Panc1 (cell line): ENCODE measurements at regions not wholly inside any gene's neighbourhood (a gene's known extent, or its start where the extent isn't known, plus 50 kb on each side); places are given as distances from the start of the nearest gene placed in this dataset.

Experiments
- ATAC-seq: fragments of 200-7000 bp; cut with Tn5 transposase; 2 replicates; pipeline ENCODE4 v1.9.1; 2020; ENCODE audit warnings: mild to moderate bottlenecking, moderate library complexity
- BruUV-seq: library from RNA; stranded (reverse); fragments of 400-500 nt; replicated peaks from 2 replicates; lab custom pipeline; 2021; lab: Mats Ljungman, UMichigan
- CTCF ChIA-PET: fragments of 300-600 bp; sonication (Branson Sonifier 250); formaldehyde crosslinking; loops from one replicate; lab custom pipeline; 2022; ENCODE audit warnings: antibody characterized with exemption; lab: Charles Lee
- POLR2A ChIA-PET: fragments of 300-600 bp; sonication (Branson Sonifier 250); formaldehyde crosslinking; loops from one replicate; lab custom pipeline; 2022; ENCODE audit warnings: antibody characterized with exemption; lab: Charles Lee
- DNase-seq: peaks from one replicate; pipeline ENCODE4 v3.0.0-alpha.2; 2010; ENCODE audit warnings: low read depth, low spot score
- H3K27ac ChIP-seq: 2 replicates; pipeline ENCODE4 v1.5.1; 2011; ENCODE audit warnings: mild to moderate bottlenecking, low read length, inconsistent platforms
- H3K27me3 ChIP-seq: fragments of 200-500 bp; sonication (Bioruptor generic); 2 replicates; pipeline ENCODE4 v1.6.0; 2014; ENCODE audit warnings: low read length, inconsistent platforms; ENCODE audit not compliant: control insufficient read depth, insufficient read depth
- H3K36me3 ChIP-seq: fragments of 200-500 bp; sonication (Bioruptor generic); 2 replicates; pipeline ENCODE4 v1.5.1; 2014; ENCODE audit warnings: inconsistent platforms, mild to moderate bottlenecking, low read length, moderate library complexity; ENCODE audit not compliant: control insufficient read depth, insufficient read depth
- H3K4me1 ChIP-seq: 2 replicates; pipeline ENCODE4 v1.5.1; 2011; ENCODE audit warnings: inconsistent platforms, mild to moderate bottlenecking, low read length, moderate library complexity; ENCODE audit not compliant: control insufficient read depth, insufficient read depth
- H3K4me3 ChIP-seq, 2 experiments: 2 replicates each; pipeline ENCODE4 v1.5.1; 2011 to 2012; ENCODE audit warnings: low read depth in 2 of 2, low read length in 2 of 2, mild to moderate bottlenecking in 2 of 2, inconsistent platforms in 1 of 2, moderate library complexity in 1 of 2
- H3K9me3 ChIP-seq: fragments of 200-500 bp; sonication (Bioruptor generic); 2 replicates; pipeline ENCODE4 v1.5.1; 2014; ENCODE audit warnings: low read depth, mild to moderate bottlenecking, inconsistent platforms, low read length, moderate library complexity; ENCODE audit not compliant: control insufficient read depth, insufficient read depth
- POLR2AphosphoS5 ChIP-seq: IDR thresholded peaks from 2 replicates; pipeline ENCODE4 v1.6.1; 2012; ENCODE audit warnings: mild to moderate bottlenecking, low read depth, low read length, moderate library complexity
- SIN3A ChIP-seq: IDR thresholded peaks from 2 replicates; pipeline ENCODE4 v1.6.1; 2012; ENCODE audit warnings: low read depth, mild to moderate bottlenecking, low read length, moderate library complexity, borderline replicate concordance; ENCODE audit not compliant: insufficient read depth
- TCF7L2 ChIP-seq: IDR thresholded peaks from 2 replicates; pipeline ENCODE4 v1.6.1; 2011; ENCODE audit warnings: mild to moderate bottlenecking, low read depth, low read length, inconsistent platforms
- in situ Hi-C: cut with HindIII; loops from 2 replicates; pipeline ENCODE4 v1.10.0; 2016; ENCODE audit warnings: low sequenced_read_pairs, low pct_unique_long_range_greater_than_20kb
- intact Hi-C: fragments of 100-400 bp; cut with micrococcal nuclease; formaldehyde crosslinking; loops from one replicate; pipeline ENCODE4 v1.10.0; 2022; ENCODE audit not compliant: unreplicated experiment
- TF ChIP-seq, protein P1 (sequence below): fragments of 450-650 bp; IDR thresholded peaks from 2 replicates; pipeline ENCODE4 v1.5.1; 2017; ENCODE audit warnings: mild to moderate bottlenecking
- TF ChIP-seq, protein P2 (sequence below), 2 experiments: IDR thresholded peaks; 2 replicates each; pipeline ENCODE4 v1.6.1; 2011 to 2012; ENCODE audit warnings: low read depth in 2 of 2, control low read depth in 1 of 2, low read length in 1 of 2, mild to moderate bottlenecking in 1 of 2, moderate library complexity in 1 of 2; ENCODE audit not compliant: insufficient read depth in 1 of 2

DNA sequence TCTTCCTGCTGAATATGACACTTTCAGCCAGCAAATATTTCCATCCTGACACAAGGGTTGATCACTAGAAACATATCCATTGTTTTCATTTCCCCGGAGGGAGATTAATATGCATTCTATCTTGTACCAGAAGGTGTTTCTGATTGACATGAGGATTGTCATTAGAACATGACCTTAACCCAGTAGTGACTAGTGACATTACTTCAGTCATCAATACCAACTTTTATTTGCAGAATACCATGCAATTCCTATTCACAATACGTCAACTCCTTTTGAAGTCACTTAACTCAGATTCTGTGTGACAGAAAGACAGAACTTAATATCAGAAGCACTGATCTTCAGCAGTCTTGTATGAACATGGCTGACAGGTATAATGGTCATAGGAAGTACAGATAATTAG is 1108.9 kb upstream of the CRIM1 start:
- Histone ChIP-seq H3K36me3 (no peaks in the 10 kb centered on the region), H3K9me3 (no peaks in the 10 kb centered on the region; the same call in 1 of the 2 replicates), H3K27me3 (no peaks in the 10 kb centered on the region), H3K27ac (no peak overlapping the region), H3K4me3 (no peak overlapping the region), H3K4me1 (no peaks in the 10 kb centered on the region)
- DNase-seq (no peak), ATAC-seq (no peak)
- in situ Hi-C loops (no loop called here), intact Hi-C loops (no loop called here)
- ChIA-PET CTCF (no interaction called here), POLR2A (no interaction called here)
- no TSS peak for BruUV-seq
- TF ChIP-seq, protein P1, sequence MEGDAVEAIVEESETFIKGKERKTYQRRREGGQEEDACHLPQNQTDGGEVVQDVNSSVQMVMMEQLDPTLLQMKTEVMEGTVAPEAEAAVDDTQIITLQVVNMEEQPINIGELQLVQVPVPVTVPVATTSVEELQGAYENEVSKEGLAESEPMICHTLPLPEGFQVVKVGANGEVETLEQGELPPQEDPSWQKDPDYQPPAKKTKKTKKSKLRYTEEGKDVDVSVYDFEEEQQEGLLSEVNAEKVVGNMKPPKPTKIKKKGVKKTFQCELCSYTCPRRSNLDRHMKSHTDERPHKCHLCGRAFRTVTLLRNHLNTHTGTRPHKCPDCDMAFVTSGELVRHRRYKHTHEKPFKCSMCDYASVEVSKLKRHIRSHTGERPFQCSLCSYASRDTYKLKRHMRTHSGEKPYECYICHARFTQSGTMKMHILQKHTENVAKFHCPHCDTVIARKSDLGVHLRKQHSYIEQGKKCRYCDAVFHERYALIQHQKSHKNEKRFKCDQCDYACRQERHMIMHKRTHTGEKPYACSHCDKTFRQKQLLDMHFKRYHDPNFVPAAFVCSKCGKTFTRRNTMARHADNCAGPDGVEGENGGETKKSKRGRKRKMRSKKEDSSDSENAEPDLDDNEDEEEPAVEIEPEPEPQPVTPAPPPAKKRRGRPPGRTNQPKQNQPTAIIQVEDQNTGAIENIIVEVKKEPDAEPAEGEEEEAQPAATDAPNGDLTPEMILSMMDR, result no peak
- TF ChIP-seq POLR2AphosphoS5, result no peak
- TF ChIP-seq SIN3A, result no peak
- TF ChIP-seq, protein P2, sequence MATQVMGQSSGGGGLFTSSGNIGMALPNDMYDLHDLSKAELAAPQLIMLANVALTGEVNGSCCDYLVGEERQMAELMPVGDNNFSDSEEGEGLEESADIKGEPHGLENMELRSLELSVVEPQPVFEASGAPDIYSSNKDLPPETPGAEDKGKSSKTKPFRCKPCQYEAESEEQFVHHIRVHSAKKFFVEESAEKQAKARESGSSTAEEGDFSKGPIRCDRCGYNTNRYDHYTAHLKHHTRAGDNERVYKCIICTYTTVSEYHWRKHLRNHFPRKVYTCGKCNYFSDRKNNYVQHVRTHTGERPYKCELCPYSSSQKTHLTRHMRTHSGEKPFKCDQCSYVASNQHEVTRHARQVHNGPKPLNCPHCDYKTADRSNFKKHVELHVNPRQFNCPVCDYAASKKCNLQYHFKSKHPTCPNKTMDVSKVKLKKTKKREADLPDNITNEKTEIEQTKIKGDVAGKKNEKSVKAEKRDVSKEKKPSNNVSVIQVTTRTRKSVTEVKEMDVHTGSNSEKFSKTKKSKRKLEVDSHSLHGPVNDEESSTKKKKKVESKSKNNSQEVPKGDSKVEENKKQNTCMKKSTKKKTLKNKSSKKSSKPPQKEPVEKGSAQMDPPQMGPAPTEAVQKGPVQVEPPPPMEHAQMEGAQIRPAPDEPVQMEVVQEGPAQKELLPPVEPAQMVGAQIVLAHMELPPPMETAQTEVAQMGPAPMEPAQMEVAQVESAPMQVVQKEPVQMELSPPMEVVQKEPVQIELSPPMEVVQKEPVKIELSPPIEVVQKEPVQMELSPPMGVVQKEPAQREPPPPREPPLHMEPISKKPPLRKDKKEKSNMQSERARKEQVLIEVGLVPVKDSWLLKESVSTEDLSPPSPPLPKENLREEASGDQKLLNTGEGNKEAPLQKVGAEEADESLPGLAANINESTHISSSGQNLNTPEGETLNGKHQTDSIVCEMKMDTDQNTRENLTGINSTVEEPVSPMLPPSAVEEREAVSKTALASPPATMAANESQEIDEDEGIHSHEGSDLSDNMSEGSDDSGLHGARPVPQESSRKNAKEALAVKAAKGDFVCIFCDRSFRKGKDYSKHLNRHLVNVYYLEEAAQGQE (IDR thresholded peaks at IDR 0.05; ENCODE audit: insufficient read depth in 1 of 2, low read depth in 2 of 2, low read length in 1 of 2), result no peak
- no peak for TF ChIP-seq TCF7L2

DNA sequence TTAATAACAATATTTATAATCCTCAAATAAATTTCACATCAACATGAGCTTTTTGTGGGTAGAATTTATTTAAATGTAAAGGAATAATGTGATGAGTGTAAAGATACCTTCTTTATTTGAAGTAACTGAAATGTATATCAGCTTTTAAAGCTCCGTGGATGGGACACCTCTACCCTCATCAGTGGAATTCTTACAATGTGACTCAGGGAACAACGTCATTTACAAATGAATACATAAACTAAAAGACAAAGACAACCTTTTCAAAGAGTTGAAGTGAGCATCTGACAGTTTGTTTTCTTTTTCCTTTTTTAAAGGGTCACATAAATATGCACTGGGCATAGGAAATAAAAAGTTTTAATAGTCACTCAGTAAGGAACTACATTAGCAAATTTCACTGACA is 1127.0 kb upstream of the CRIM1 start:
- in situ Hi-C loops (no loop called here), intact Hi-C loops (no loop called here)
- TF ChIP-seq POLR2AphosphoS5, result no peak
- TF ChIP-seq, protein P1, result no peak
- TF ChIP-seq, protein P2 (IDR thresholded peaks at IDR 0.05; ENCODE audit: insufficient read depth in 1 of 2, low read depth in 2 of 2, low read length in 1 of 2), result no peak
- no peak for TF ChIP-seq SIN3A
- no peak for TF ChIP-seq TCF7L2
- POLR2A ChIA-PET, result no interaction called here
- no peaks in the 10 kb centered on the region for H3K36me3 ChIP-seq
- CTCF ChIA-PET, result no interaction called here
- no peaks in the 10 kb centered on the region for H3K27me3 ChIP-seq
- H3K27ac ChIP-seq, result no peak overlapping the region
- DNase-seq, result no peak
- H3K4me1 ChIP-seq, result no peaks in the 10 kb centered on the region
- BruUV-seq, result no TSS peak
- H3K4me3 ChIP-seq, result no peak overlapping the region
- no peak for ATAC-seq
- H3K9me3 ChIP-seq, result no peaks in the 10 kb centered on the region
